ENCODE measurements at regions not wholly inside any gene's neighbourhood (a gene's known extent, or its start where the extent isn't known, plus 50 kb on each side); places are given as distances from the start of the nearest gene placed in this dataset.
"Not testable (repeated sequence)": the region's sequence is repeated elsewhere in the genome, so short reads cannot be mapped to it uniquely, and the experiment has no call there.

- no peak for DNase-seq
These were observed 2638.2 kb downstream of the PCDH9 start for GRCh38 chr13:64591971-64592370.

GRCh38 chr13:64579331-64579730 lies 2650.8 kb downstream of the PCDH9 start:
- no peak for DNase-seq

- no peak for DNase-seq
These were observed 2661.4 kb downstream of the PCDH9 start for GRCh38 chr13:64568748-64569147.

- not testable (repeated sequence) for DNase-seq
These were observed 2672.1 kb downstream of the PCDH9 start for GRCh38 chr13:64558031-64558430.

DNA sequence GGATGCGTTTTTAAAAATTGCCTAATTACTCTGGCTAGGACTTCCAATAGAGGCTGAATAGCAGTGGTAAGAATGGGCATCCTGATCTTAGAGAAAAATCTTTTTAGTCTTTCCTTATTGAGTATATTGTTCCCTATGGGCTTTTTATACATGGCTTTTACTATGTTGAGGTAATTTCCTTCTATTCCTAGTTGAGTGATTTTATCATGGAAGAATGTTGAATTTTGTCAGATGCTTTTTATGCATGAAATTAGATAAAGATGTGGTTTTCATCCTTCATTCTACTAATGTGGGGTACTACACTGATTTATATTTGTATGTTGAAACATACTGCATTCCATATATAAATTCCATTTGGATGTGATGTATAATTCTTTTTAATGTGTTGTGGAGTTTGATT lies 2673.8 kb downstream of the PCDH9 start:
- DNase-seq, result no peak

DNA sequence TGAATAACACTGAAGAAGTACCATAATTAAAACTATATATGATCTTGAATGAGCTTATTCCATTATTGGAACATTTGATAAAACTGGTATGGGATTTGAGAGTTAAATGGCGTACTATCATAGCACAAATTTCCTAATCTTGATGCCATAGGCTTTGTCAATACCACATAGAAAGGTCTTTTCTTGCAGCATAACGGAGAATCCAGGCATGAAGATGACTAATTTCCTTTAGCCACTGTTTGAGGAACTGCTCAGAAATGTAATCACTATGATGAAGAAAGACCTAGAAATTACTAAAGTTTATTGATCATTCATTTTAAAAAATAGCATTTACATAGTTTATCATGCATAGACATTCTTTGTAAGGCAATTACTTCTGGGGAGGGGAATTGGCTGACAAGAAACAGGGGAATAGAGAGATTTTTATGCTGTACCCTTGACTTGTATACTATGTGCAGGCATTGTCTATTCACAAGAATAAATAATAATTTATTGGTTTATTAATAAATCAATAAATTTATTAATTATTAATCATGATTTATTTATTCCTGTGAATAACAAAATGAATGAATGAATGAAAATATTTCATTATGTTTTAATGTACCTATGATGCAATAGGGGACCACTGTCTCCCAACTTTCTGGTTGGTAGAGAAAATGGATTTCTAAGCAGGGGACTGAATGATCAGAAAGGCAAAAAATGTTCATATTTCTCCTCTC lies 2676.6 kb downstream of the PCDH9 start:
- no peak for DNase-seq

DNA sequence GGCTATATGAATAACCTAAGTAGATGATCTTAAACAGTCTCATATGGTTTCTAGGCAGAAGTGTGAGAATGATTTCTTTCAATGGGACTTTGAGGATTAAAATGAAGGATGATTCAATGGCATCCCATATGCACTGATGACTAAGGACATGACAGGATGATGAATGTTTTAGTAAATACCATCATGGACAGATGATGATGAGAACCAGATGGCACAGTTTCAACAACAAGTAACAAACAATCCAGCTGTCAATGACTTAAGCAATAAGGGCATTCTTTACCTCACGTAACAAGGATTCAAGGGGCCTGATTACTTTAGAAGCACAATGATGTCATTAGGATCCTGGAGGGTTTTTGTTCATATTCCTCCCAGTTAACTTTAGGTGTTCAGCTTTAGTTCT lies 2678.4 kb downstream of the PCDH9 start:
- no peak for DNase-seq

- DNase-seq, result no peak
These were observed 2683.8 kb downstream of the PCDH9 start for GRCh38 chr13:64546371-64546770.

- DNase-seq, result no peak
These were observed 2689.2 kb downstream of the PCDH9 start for GRCh38 chr13:64540976-64541375.

DNA sequence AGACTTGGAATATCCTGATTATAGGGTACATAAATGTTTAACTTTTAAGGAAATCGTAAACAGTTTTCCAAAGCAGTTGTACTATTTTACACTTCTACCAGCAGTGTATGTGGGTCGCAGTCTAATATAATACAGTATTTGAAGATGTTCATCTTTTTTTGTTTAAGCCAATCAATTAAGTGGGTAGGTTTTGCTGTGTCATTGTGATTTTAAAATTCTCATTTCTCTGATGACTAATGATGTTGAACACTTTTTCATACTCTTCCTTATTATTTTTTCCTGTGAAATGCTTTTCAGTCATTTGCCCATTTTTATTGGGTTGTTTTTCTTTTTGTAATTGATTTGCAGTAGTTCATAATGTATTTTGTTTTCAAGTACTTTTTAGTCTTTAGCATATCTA lies 2689.7 kb downstream of the PCDH9 start:
- no peak for DNase-seq

DNA sequence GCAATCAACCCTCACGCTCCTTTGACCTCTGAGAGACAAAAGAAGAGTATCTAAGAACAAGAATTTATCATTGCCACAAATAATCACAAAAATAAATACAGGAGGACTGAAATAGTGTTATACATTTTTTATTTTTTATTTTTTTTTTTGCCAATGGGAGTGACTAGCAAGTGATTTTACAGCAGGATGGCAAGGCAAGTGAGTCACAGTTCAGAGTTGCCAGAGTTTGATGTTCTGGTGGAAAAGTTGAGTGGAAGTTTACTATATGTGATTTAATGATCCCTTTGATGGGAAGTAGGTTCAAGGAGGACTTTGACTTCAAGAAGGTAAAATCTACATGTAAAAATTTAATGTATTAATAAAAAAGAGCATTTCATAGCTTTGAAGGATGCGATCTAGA lies 2691.4 kb downstream of the PCDH9 start:
- DNase-seq, result no peak

- no peak for DNase-seq
These were observed 2695.8 kb downstream of the PCDH9 start for GRCh38 chr13:64534302-64534701.

GRCh38 chr13:64531400-64531799 lies 2698.7 kb downstream of the PCDH9 start:
- DNase-seq, result no peak

- no peak for DNase-seq
These were observed 2700.2 kb downstream of the PCDH9 start for GRCh38 chr13:64529874-64530485.

DNA sequence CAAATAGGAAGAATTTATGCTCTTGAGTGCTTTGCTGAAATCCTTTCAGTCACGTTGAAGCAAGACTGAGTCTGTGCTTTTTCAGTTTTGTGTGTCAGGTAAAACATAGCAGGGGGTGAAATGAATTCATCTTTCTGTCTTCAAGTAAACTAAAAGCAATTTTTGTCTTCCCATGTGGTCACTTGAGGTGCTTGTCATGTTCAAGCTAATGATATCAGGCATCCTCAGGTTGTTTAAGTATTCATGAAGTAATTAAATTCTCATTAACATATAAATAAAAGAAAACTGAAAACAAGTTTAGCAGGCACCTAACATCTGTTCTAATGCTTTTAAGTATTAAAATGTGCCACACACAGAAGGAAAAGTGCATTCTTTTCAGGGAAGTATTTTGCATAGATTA lies 2701.3 kb downstream of the PCDH9 start:
- DNase-seq, result no peak

GRCh38 chr13:64527561-64527960 lies 2702.6 kb downstream of the PCDH9 start:
- DNase-seq, result no peak

- no peak for DNase-seq
These were observed 2704.4 kb downstream of the PCDH9 start for GRCh38 chr13:64525687-64526086.

- DNase-seq, result no peak
These were observed 2719.4 kb downstream of the PCDH9 start for GRCh38 chr13:64510747-64511146.

DNA sequence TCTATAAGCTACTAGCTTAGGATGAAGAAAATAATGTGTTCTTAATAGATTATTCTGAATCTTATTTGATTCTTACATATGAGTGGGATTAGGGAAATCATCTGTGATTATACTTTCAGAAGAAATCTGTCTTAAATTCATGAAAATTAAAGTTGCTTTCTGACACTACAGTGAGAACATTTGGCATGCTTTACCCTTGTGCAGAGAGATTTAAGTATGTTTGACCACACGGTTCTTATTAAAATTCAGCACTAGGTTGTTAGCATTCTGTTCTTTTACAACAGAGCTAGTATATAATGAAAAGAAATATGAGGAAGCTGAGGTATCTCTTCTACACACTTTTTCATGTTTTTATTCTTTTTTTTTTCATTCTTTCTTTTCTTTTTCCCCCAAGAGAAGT lies 2723.9 kb downstream of the PCDH9 start:
- no peak for DNase-seq

DNA sequence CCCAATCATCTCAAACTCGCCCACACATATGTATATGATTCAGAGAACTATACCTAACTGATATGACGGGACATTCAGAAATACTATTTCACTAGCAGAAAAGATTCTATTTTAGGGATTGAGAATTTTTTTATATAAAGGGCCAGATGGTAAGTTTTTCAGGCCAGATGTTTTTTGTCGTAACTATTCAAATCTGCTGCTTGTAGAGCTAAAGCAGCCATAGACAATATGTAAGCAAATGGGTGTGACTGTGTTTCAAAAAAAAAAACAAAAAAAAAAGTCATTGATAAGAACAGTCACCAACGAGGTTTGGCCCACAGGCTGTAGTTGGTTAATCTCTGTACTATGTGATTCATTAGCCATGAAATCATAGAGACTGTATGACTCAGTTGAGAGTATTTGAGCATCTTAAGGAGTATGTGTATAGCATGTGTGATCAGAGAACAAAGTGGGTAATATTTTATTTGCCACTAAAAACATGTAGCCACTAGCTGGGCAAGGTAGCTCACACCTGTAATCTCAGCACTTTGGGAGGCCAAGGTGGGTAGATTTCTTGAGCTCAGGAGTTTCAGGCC lies 2724.7 kb downstream of the PCDH9 start:
- no peak for DNase-seq

GRCh38 chr13:64488731-64489130 lies 2741.4 kb downstream of the PCDH9 start:
- no peak for DNase-seq

- no peak for DNase-seq
These were observed 2747.8 kb downstream of the PCDH9 start for GRCh38 chr13:64482373-64482772.

DNA sequence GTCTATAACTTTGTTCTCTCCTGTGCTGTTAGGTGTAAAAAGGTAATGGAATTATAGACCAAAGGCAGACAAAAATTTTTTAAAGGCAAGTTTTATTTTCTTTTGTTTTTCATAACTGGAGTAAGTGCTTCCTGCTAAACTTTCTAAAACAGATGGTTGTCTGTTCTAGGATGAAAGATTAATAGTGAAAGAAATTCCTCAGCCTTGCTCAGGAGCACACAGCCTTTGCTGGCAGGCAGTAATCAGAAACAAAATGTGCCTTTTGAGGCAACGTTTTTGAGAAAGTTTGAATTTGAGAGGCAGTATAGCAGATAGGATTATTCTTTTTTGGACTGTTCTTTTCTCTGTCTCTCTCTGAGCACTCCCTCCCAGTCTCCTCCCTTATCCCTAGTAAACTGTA lies 2749.5 kb downstream of the PCDH9 start:
- no peak for DNase-seq

GRCh38 chr13:64480211-64480610 lies 2749.9 kb downstream of the PCDH9 start:
- no peak for DNase-seq

- DNase-seq, result no peak
These were observed 2753.0 kb downstream of the PCDH9 start for GRCh38 chr13:64477146-64477545.
